HL-60 (cell line): ENCODE measurements at regions not wholly inside any gene's neighbourhood (a gene's known extent, or its start where the extent isn't known, plus 50 kb on each side); places are given as distances from the start of the nearest gene placed in this dataset.

Source experiments
- GABPA ChIP-seq: IDR thresholded peaks from 2 replicates; pipeline ENCODE4 v1.6.1; 2012; ENCODE audit warnings: low read depth
- POLR2AphosphoS5 ChIP-seq: IDR thresholded peaks from 2 replicates; pipeline ENCODE4 v1.6.1; 2012; ENCODE audit warnings: low read depth
- SPI1 ChIP-seq: IDR thresholded peaks from 2 replicates; pipeline ENCODE4 v1.6.1; 2012; ENCODE audit warnings: low read depth, mild to moderate bottlenecking, borderline replicate concordance
- TF ChIP-seq, protein P1 (sequence below): IDR thresholded peaks from one replicate; pipeline ENCODE4 v1.5.1; 2011; ENCODE audit warnings: low read length, control low read depth, inconsistent platforms; ENCODE audit not compliant: insufficient read depth
- TF ChIP-seq, protein P2 (sequence below): IDR thresholded peaks from 2 replicates; pipeline ENCODE4 v1.6.1; 2012; ENCODE audit warnings: low read depth; ENCODE audit not compliant: insufficient replicate concordance

DNA sequence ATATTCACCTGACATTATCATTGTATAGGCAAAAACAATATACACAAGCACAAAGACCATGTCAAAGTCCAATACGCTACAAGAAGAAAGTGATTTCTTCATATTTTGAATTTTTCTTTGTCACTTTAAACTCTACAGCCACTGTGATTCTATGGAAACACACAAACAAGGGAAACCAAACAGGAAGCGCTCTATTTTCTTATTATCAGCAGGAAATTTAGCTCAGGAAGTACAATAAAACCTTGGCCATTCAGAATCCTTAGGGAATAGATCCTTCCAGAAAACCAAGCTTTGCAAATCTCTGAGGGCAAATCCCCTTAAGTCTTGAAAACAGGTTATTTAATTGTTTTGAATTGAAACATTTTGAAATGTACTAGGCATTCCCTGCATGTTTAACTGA is 336.2 kb downstream of the EPHA4 start:
- TF ChIP-seq POLR2AphosphoS5, result no peak
- TF ChIP-seq, protein P1, sequence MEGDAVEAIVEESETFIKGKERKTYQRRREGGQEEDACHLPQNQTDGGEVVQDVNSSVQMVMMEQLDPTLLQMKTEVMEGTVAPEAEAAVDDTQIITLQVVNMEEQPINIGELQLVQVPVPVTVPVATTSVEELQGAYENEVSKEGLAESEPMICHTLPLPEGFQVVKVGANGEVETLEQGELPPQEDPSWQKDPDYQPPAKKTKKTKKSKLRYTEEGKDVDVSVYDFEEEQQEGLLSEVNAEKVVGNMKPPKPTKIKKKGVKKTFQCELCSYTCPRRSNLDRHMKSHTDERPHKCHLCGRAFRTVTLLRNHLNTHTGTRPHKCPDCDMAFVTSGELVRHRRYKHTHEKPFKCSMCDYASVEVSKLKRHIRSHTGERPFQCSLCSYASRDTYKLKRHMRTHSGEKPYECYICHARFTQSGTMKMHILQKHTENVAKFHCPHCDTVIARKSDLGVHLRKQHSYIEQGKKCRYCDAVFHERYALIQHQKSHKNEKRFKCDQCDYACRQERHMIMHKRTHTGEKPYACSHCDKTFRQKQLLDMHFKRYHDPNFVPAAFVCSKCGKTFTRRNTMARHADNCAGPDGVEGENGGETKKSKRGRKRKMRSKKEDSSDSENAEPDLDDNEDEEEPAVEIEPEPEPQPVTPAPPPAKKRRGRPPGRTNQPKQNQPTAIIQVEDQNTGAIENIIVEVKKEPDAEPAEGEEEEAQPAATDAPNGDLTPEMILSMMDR, result no peak
- TF ChIP-seq, protein P2, sequence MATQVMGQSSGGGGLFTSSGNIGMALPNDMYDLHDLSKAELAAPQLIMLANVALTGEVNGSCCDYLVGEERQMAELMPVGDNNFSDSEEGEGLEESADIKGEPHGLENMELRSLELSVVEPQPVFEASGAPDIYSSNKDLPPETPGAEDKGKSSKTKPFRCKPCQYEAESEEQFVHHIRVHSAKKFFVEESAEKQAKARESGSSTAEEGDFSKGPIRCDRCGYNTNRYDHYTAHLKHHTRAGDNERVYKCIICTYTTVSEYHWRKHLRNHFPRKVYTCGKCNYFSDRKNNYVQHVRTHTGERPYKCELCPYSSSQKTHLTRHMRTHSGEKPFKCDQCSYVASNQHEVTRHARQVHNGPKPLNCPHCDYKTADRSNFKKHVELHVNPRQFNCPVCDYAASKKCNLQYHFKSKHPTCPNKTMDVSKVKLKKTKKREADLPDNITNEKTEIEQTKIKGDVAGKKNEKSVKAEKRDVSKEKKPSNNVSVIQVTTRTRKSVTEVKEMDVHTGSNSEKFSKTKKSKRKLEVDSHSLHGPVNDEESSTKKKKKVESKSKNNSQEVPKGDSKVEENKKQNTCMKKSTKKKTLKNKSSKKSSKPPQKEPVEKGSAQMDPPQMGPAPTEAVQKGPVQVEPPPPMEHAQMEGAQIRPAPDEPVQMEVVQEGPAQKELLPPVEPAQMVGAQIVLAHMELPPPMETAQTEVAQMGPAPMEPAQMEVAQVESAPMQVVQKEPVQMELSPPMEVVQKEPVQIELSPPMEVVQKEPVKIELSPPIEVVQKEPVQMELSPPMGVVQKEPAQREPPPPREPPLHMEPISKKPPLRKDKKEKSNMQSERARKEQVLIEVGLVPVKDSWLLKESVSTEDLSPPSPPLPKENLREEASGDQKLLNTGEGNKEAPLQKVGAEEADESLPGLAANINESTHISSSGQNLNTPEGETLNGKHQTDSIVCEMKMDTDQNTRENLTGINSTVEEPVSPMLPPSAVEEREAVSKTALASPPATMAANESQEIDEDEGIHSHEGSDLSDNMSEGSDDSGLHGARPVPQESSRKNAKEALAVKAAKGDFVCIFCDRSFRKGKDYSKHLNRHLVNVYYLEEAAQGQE, result no peak
- no peak for TF ChIP-seq SPI1
- no peak for TF ChIP-seq GABPA
